Glutamatergic neuron (in vitro differentiated cells): ENCODE measurements at regions not wholly inside any gene's neighbourhood (a gene's known extent, or its start where the extent isn't known, plus 50 kb on each side); places are given as distances from the start of the nearest gene placed in this dataset.
"Not testable (repeated sequence)": the region's sequence is repeated elsewhere in the genome, so short reads cannot be mapped to it uniquely, and the experiment has no call there.

ENCODE experiments used
- DNase-seq: peaks from one replicate; pipeline ENCODE4 v3.0.0; 2022
- H3K27ac Mint-ChIP-seq: one replicate; pipeline ENCODE4 v1.8.0; 2020; ENCODE audit warnings: mild to moderate bottlenecking, mixed read lengths, inconsistent platforms; ENCODE audit not compliant: unreplicated experiment
- H3K27me3 Mint-ChIP-seq: one replicate; pipeline ENCODE4 v1.8.0; 2020; ENCODE audit warnings: mild to moderate bottlenecking, moderate library complexity, mixed read lengths, inconsistent platforms; ENCODE audit not compliant: unreplicated experiment
- H3K36me3 Mint-ChIP-seq: one replicate; pipeline ENCODE4 v1.8.0; 2020; ENCODE audit warnings: mild to moderate bottlenecking, mixed read lengths, inconsistent platforms; ENCODE audit not compliant: unreplicated experiment
- H3K4me1 Mint-ChIP-seq: one replicate; pipeline ENCODE4 v1.8.0; 2020; ENCODE audit warnings: mild to moderate bottlenecking, low read depth, mixed read lengths, inconsistent platforms; ENCODE audit not compliant: unreplicated experiment
- H3K4me3 Mint-ChIP-seq: one replicate; pipeline ENCODE4 v1.8.0; 2020; ENCODE audit warnings: mild to moderate bottlenecking, mixed read lengths, inconsistent platforms; ENCODE audit not compliant: unreplicated experiment
- H3K9me3 Mint-ChIP-seq: one replicate; pipeline ENCODE4 v1.8.0; 2020; ENCODE audit warnings: mild to moderate bottlenecking, moderate library complexity, mixed read lengths, inconsistent platforms; ENCODE audit not compliant: unreplicated experiment
- CTCF ChIP-seq: fragments of 200-600 bp; sonication (generic); IDR thresholded peaks from one replicate; pipeline ENCODE4 v1.5.0; 2021; ENCODE audit not compliant: partially characterized antibody, unreplicated experiment

- no peaks in the 10 kb centered on the region for H3K4me1 Mint-ChIP-seq
- DNase-seq = no peak
- H3K9me3 Mint-ChIP-seq = peaks cover 2% of the 10 kb centered on the region
- H3K27me3 Mint-ChIP-seq = no peaks in the 10 kb centered on the region
- H3K4me3 Mint-ChIP-seq = no peak overlapping the region
- no peak for TF ChIP-seq CTCF
- peaks cover 5% of the 10 kb centered on the region for H3K36me3 Mint-ChIP-seq
- H3K27ac Mint-ChIP-seq = no peak overlapping the region
These were observed 70.4 kb upstream of the SLC7A14 start for GRCh38 chr3:170656284-170656683.

- Mint-ChIP-seq H3K4me1 (no peaks in the 10 kb centered on the region), H3K4me3 (no peak overlapping the region), H3K27me3 (no peaks in the 10 kb centered on the region), H3K27ac (no peak overlapping the region), H3K36me3 (peaks cover 5% of the 10 kb centered on the region), H3K9me3 (peaks cover 2% of the 10 kb centered on the region)
- no peak for DNase-seq
- no peak for TF ChIP-seq CTCF
These were observed 67.9 kb upstream of the SLC7A14 start for GRCh38 chr3:170653801-170654200.

- Mint-ChIP-seq H3K9me3 (peaks cover 2% of the 10 kb centered on the region), H3K27ac (no peak overlapping the region), H3K4me3 (no peak overlapping the region), H3K4me1 (no peaks in the 10 kb centered on the region), H3K27me3 (no peaks in the 10 kb centered on the region), H3K36me3 (peaks cover 5% of the 10 kb centered on the region)
- no peak for DNase-seq
- TF ChIP-seq CTCF = no peak
These were observed 65.5 kb upstream of the SLC7A14 start for GRCh38 chr3:170651260-170651845.

GRCh38 chr3:170650557-170650956 lies 64.7 kb upstream of the SLC7A14 start:
- DNase-seq, H3K9me3 Mint-ChIP-seq, H3K4me3 Mint-ChIP-seq: not testable (repeated sequence)

GRCh38 chr3:170644711-170645110 lies 58.8 kb upstream of the SLC7A14 start:
- Mint-ChIP-seq H3K4me3 (no peak overlapping the region), H3K27ac (no peak overlapping the region), H3K27me3 (peaks cover 3% of the 10 kb centered on the region), H3K36me3 (no peaks in the 10 kb centered on the region), H3K4me1 (no peaks in the 10 kb centered on the region), H3K9me3 (peaks cover 1% of the 10 kb centered on the region)
- no peak for DNase-seq
- TF ChIP-seq CTCF = no peak

More at GRCh38 chr3:170650557-170650956, 64.7 kb upstream of the SLC7A14 start:
- not testable (repeated sequence) for H3K27ac Mint-ChIP-seq, H3K4me1 Mint-ChIP-seq, H3K36me3 Mint-ChIP-seq, H3K27me3 Mint-ChIP-seq
